K562 (cell line): ENCODE measurements at regions not wholly inside any gene's neighbourhood (a gene's known extent, or its start where the extent isn't known, plus 50 kb on each side); places are given as distances from the start of the nearest gene placed in this dataset.

ENCODE experiments used
- ATAC-seq: fragments of 200-7000 bp; cut with Tn5 transposase; 3 replicates; pipeline ENCODE4 v1.9.1; 2020; ENCODE audit warnings: moderate library complexity
- BruUV-seq: library from RNA; stranded (reverse); fragments of 400-500 nt; replicated peaks from 2 replicates; lab custom pipeline; 2021; lab: Mats Ljungman, UMichigan
- CTCF ChIA-PET: fragments of 300-600 bp; formaldehyde crosslinking; extraction: SDS; loops from one replicate; lab custom pipeline; 2021; ENCODE audit warnings: low intra/inter-chr PET ratio; lab: Yijun Ruan, JAX
- POLR2A ChIA-PET: fragments of 300-600, 350-650 bp; sonication (Branson Sonifier 250); formaldehyde crosslinking; extraction: SDS; loops from one replicate; lab custom pipeline; 2021; ENCODE audit warnings: antibody characterized with exemption, inconsistent platforms; lab: Yijun Ruan, JAX
- DNase-seq, 4 experiments: peaks; one replicate each; pipeline versions ENCODE4 v3.0.0 to v3.0.0-alpha.2; 2011 to 2018; ENCODE audit warnings: low spot score in 3 of 4, mixed read lengths in 3 of 4; ENCODE audit errors: extremely low read depth in 1 of 4
- FAIRE-seq: peaks from 2 replicates; lab custom pipeline; 2011; peaks lifted over from hg19 to GRCh38; lab: Jason Lieb, UNC
- H2AFZ ChIP-seq: 2 replicates; pipeline ENCODE4 v1.6.0; 2011; ENCODE audit warnings: low read depth, low read length, control low read depth, inconsistent platforms
- H3K27ac ChIP-seq: fragments of 200-600 bp; 3 replicates; pipeline ENCODE4 v1.8.0; 2011; ENCODE audit warnings: low read depth, mild to moderate bottlenecking, control low read depth, inconsistent platforms, low read length, moderate library complexity, mixed read lengths; ENCODE audit errors: extremely low read depth
- H3K27me3 ChIP-seq, 2 experiments: fragments of 300-600 bp in 1 of 2; 2 replicates in 1 of 2; 3 replicates in 1 of 2; pipeline versions ENCODE4 v1.6.0 to v1.8.0; 2011; ENCODE audit warnings: inconsistent platforms in 2 of 2, low read length in 2 of 2, mild to moderate bottlenecking in 1 of 2, mixed read lengths in 1 of 2, moderate library complexity in 1 of 2; ENCODE audit not compliant: control insufficient read depth in 2 of 2, insufficient read depth in 2 of 2
- H3K36me3 ChIP-seq: fragments of 300-600 bp; 3 replicates; pipeline ENCODE4 v1.8.0; 2011; ENCODE audit warnings: mild to moderate bottlenecking, low read length, inconsistent platforms; ENCODE audit not compliant: control insufficient read depth, insufficient read depth
- H3K4me1 ChIP-seq, 2 experiments: fragments of 200-600 bp in 1 of 2; replicated peaks in 1 of 2; 2 replicates in 1 of 2; 3 replicates in 1 of 2; pipeline versions ENCODE4 v1.5.1 to v1.8.0; 2011; ENCODE audit warnings: inconsistent platforms in 2 of 2, low read length in 2 of 2, mild to moderate bottlenecking in 1 of 2, mixed read lengths in 1 of 2, moderate library complexity in 1 of 2; ENCODE audit not compliant: control insufficient read depth in 2 of 2, insufficient read depth in 2 of 2
- H3K4me2 ChIP-seq: 2 replicates; pipeline ENCODE4 v1.6.1; 2011; ENCODE audit warnings: low read length, control low read depth, inconsistent platforms, mixed read lengths; ENCODE audit not compliant: insufficient read depth
- H3K4me3 ChIP-seq: fragments of 200-600 bp; sonication (generic), shearing (Covaris generic); 2 replicates; pipeline ENCODE4 v1.5.1; 2016; ENCODE audit warnings: control low read depth, inconsistent platforms
- H3K79me2 ChIP-seq: fragments of 200-600 bp; 3 replicates; pipeline ENCODE4 v1.8.0; 2011; ENCODE audit warnings: low read length, inconsistent platforms; ENCODE audit not compliant: control insufficient read depth, insufficient read depth
- H3K9ac ChIP-seq, 2 experiments: 2 replicates each; pipeline versions ENCODE4 v1.6.0 to v1.6.1; 2011; ENCODE audit warnings: low read depth in 2 of 2, low read length in 2 of 2, control low read depth in 1 of 2, inconsistent platforms in 1 of 2, mild to moderate bottlenecking in 1 of 2, mixed read lengths in 1 of 2; ENCODE audit not compliant: insufficient read depth in 1 of 2
- H3K9me1 ChIP-seq: one replicate; pipeline ENCODE4 v1.6.0; 2011; ENCODE audit warnings: inconsistent platforms, mild to moderate bottlenecking, low read length, moderate library complexity; ENCODE audit not compliant: control insufficient read depth, insufficient read depth
- H3K9me3 ChIP-seq: replicated peaks from 2 replicates; pipeline ENCODE4 v1.5.1; 2011; ENCODE audit warnings: low read depth, low read length, inconsistent platforms; ENCODE audit not compliant: control insufficient read depth, insufficient read depth
- H4K20me1 ChIP-seq: replicated peaks from 2 replicates; pipeline ENCODE4 v1.6.1; 2011; ENCODE audit warnings: low read length, inconsistent platforms, mixed read lengths; ENCODE audit not compliant: control insufficient read depth, insufficient read depth
- ARNT ChIP-seq, 2 experiments: fragments of 450-650 bp; IDR thresholded peaks; 2 replicates each; pipeline ENCODE4 v1.6.1; 2016; ENCODE audit warnings: mild to moderate bottlenecking in 1 of 2
- BMI1 ChIP-seq: fragments of 150-350 bp; IDR thresholded peaks from 2 replicates; pipeline ENCODE4 v1.6.1; 2014; ENCODE audit warnings: low read length
- ELF2 ChIP-seq: fragments of 250-450 bp; sonication (Bioruptor Pico); IDR thresholded peaks from 2 replicates; pipeline ENCODE4 v1.5.0; 2021; ENCODE audit warnings: mild to moderate bottlenecking
- ETV1 ChIP-seq: fragments of 450-650 bp; conservative IDR thresholded peaks from 2 replicates; pipeline ENCODE4 v1.6.1; 2016; ENCODE audit warnings: missing genetic modification characterization, control low read depth, low read depth, missing compliant biosample characterization
- FOXA1 ChIP-seq: fragments of 450-650 bp; IDR thresholded peaks from 2 replicates; pipeline ENCODE4 v1.6.1; 2016; ENCODE audit warnings: mild to moderate bottlenecking, borderline replicate concordance
- MEF2A ChIP-seq: IDR thresholded peaks from 2 replicates; pipeline ENCODE4 v1.6.1; 2011; ENCODE audit warnings: low read depth, mild to moderate bottlenecking, low read length, moderate library complexity; ENCODE audit not compliant: control insufficient read depth
- NR3C1 ChIP-seq: sonication (generic); formaldehyde crosslinking; IDR thresholded peaks from 2 replicates; pipeline ENCODE4 v1.8.1; 2022; ENCODE audit warnings: missing genetic modification reagents
- POLR2AphosphoS2 ChIP-seq: IDR thresholded peaks from 2 replicates; pipeline ENCODE4 v1.6.1; 2012; ENCODE audit warnings: low read length, improper control_type of control experiment
- PRDM10 ChIP-seq: fragments of 450-650 bp; IDR thresholded peaks from 2 replicates; pipeline ENCODE4 v1.6.1; 2018; ENCODE audit not compliant: partially characterized antibody
- PURB ChIP-seq: sonication (generic); formaldehyde crosslinking; IDR thresholded peaks from 2 replicates; pipeline ENCODE4 v1.9.0; 2021; ENCODE audit warnings: low read depth, mild to moderate bottlenecking, missing genetic modification reagents
- RBM14 ChIP-seq: fragments of 200-400 bp; formaldehyde crosslinking; IDR thresholded peaks from 2 replicates; pipeline ENCODE4 v1.6.1; 2018; ENCODE audit warnings: low read depth, mild to moderate bottlenecking, low read length, moderate library complexity, borderline replicate concordance; ENCODE audit not compliant: insufficient read depth
- RNF2 ChIP-seq: sonication (generic); IDR thresholded peaks from 2 replicates; pipeline ENCODE4 v1.6.1; 2016
- SMARCB1 ChIP-seq: IDR thresholded peaks from 2 replicates; pipeline ENCODE4 v1.6.1; 2011; ENCODE audit warnings: improper control_type of control experiment, low read depth; ENCODE audit not compliant: insufficient read length
- TAL1 ChIP-seq: fragments of 450-650 bp; IDR thresholded peaks from 2 replicates; pipeline ENCODE4 v1.6.1; 2016; ENCODE audit warnings: mild to moderate bottlenecking
- TFE3 ChIP-seq: fragments of 450-650 bp; formaldehyde crosslinking; IDR thresholded peaks from 2 replicates; pipeline ENCODE4 v1.4.0; 2020; ENCODE audit warnings: mild to moderate bottlenecking, mixed read lengths
- TOE1 ChIP-seq, 2 experiments: fragments of 450-650 bp in 1 of 2; sonication (generic) in 1 of 2; formaldehyde crosslinking in 1 of 2; IDR thresholded peaks; 2 replicates each; pipeline versions ENCODE4 v1.7.1 to v1.8.0; 2016 to 2022; ENCODE audit warnings: borderline replicate concordance in 2 of 2, mild to moderate bottlenecking in 2 of 2, antibody characterized with exemption in 1 of 2, inconsistent platforms in 1 of 2, low read depth in 1 of 2, missing genetic modification reagents in 1 of 2, moderate library complexity in 1 of 2
- ZNF280B ChIP-seq: fragments of 250-450 bp; sonication (Bioruptor Pico); IDR thresholded peaks from 2 replicates; pipeline ENCODE4 v1.5.1; 2021; ENCODE audit warnings: mild to moderate bottlenecking
- ZSCAN32 ChIP-seq: fragments of 450-650 bp; formaldehyde crosslinking; IDR thresholded peaks from 2 replicates; pipeline ENCODE4 v1.4.0; 2020; ENCODE audit warnings: mild to moderate bottlenecking, moderate library complexity
- WGBS: fragments of 100-300 bp; shearing (Covaris generic); methylation state at CpG from one replicate; pipeline ENCODE4 v1.1.6; 2016; ENCODE audit warnings: low coverage, mixed read lengths; ENCODE audit not compliant: insufficient coverage; ENCODE audit errors: missing lambda C conversion rate; 5-methylcytosine and 5-hydroxymethylcytosine counted together
- in situ Hi-C: fragments of 300-500 bp; cut with MboI; formaldehyde crosslinking; loops from 4 replicates; pipeline ENCODE4 v1.15.0; 2018; ENCODE audit warnings: inconsistent platforms, mixed read lengths
- intact Hi-C: fragments of 100-400 bp; cut with micrococcal nuclease; formaldehyde crosslinking; loops from 2 replicates; pipeline ENCODE4 v1.14.2; 2022

GRCh38 chr19:32047788-32048187 is 297.6 kb upstream of the ZNF507 start:
- H3K4me3 ChIP-seq, result no peak overlapping the region
- DNase-seq (no peak), ATAC-seq (no peak), FAIRE-seq (no peak)
- no peaks in the 10 kb centered on the region for H3K9me3 ChIP-seq
- H3K4me2 ChIP-seq, result no peak overlapping the region
- ChIA-PET CTCF (no interaction called here), POLR2A (no interaction called here)
- WGBS, result 3% methylated on average over 5 of the region's 5 CpGs
- no peaks in the 10 kb centered on the region for H3K9me1 ChIP-seq
- in situ Hi-C loops, result loop anchor here (10.0 kb wide), 1 partner anchor 1383 kb away; no protein-coding TSS in a partner anchor
- no peaks in the 10 kb centered on the region for H4K20me1 ChIP-seq
- H3K79me2 ChIP-seq, result no peaks in the 10 kb centered on the region
- no peaks in the 10 kb centered on the region for H3K36me3 ChIP-seq
- intact Hi-C loops, result no loop called here
- no peak overlapping the region for H2AFZ ChIP-seq
- no peaks in the 10 kb centered on the region for H3K4me1 ChIP-seq
- no peak overlapping the region for H3K27ac ChIP-seq
- H3K9ac ChIP-seq, result no peak overlapping the region
- H3K27me3 ChIP-seq, result peaks cover 2 to 21% of the 10 kb centered on the region in 2 experiments; a peak in 3 of 5 replicates
- BruUV-seq, result no TSS peak
- no peak for TF ChIP-seq TAL1
- TF ChIP-seq RNF2, result no peak
- TF ChIP-seq ARNT (IDR thresholded peaks at IDR 0.05), result no peak
- no peak for TF ChIP-seq ZNF280B
- TF ChIP-seq FOXA1, result no peak
- TF ChIP-seq RBM14, result no peak
- no peak for TF ChIP-seq POLR2AphosphoS2
- TF ChIP-seq BMI1, result no peak
- TF ChIP-seq ETV1, result no peak
- no peak for TF ChIP-seq ELF2 (CRISPR knock-in tag)
- TF ChIP-seq NR3C1 (CRISPR knock-in tag), result no peak
- TF ChIP-seq TOE1 (IDR thresholded peaks at IDR 0.05; ENCODE audit: borderline replicate concordance), result no peak
- no peak for TF ChIP-seq TOE1 (CRISPR knock-in tag; IDR thresholded peaks at IDR 0.05; ENCODE audit: borderline replicate concordance, low read depth)
- no peak for TF ChIP-seq PURB (CRISPR knock-in tag)
- TF ChIP-seq PRDM10, result no peak
- TF ChIP-seq ZSCAN32 (CRISPR knock-in tag), result no peak
- TF ChIP-seq SMARCB1, result no peak
- no peak for TF ChIP-seq TFE3 (CRISPR knock-in tag)
- TF ChIP-seq MEF2A, result no peak
